HG02852 (cell line): ENCODE measurements at regions not wholly inside any gene's neighbourhood (a gene's known extent, or its start where the extent isn't known, plus 50 kb on each side); places are given as distances from the start of the nearest gene placed in this dataset.
"Not testable (repeated sequence)": the region's sequence is repeated elsewhere in the genome, so short reads cannot be mapped to it uniquely, and the experiment has no call there.

ENCODE experiments used
- ATAC-seq: cut with Tn5 transposase; IDR thresholded peaks from one replicate; pipeline ENCODE4 v1.9.1; 2021; ENCODE audit warnings: mild to moderate bottlenecking, moderate library complexity; ENCODE audit not compliant: unreplicated experiment

DNA sequence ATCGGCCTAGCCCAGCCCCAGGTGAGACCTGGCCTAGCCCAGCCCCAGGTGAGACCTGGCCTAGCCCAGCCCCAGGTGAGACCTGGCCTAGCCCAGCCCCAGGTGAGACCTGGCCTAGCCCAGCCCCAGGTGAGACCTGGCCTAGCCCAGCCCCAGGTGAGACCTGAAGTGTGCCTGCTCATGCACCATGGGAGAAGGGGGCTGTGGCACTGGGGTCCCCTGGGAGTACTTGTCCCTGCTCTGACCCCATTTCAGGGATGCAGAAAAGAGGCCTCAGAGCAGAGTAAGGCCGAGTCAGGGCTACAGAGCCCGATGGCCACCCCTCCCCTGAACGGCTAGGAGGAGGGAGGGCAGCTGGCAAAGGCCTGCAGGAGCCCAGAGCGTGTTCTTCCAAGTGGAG lies 129.6 kb downstream of the CRYBB2 start:
- ATAC-seq, result not testable (repeated sequence)

DNA sequence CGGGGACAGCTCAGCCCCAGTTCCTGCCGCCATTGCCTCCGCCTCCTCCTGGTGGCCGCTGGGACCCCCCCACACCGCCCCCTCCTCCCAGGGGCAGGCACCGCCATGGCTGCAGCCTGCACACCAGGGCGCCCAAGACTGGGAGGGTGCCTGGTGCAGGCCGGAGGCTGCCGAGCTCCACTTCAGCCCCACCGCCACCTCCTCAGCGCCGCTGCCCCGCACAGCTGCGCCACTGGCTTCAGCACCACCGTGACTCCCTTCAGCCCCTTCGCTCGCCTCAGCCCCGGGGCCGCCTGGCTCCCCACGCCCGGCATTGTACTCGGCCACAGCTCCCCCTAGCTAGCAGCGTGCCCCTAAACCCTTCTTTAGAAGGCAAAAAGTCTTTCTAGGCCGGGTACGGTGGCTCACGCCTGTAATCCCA lies 131.1 kb downstream of the CRYBB2 start:
- ATAC-seq, result no peak

DNA sequence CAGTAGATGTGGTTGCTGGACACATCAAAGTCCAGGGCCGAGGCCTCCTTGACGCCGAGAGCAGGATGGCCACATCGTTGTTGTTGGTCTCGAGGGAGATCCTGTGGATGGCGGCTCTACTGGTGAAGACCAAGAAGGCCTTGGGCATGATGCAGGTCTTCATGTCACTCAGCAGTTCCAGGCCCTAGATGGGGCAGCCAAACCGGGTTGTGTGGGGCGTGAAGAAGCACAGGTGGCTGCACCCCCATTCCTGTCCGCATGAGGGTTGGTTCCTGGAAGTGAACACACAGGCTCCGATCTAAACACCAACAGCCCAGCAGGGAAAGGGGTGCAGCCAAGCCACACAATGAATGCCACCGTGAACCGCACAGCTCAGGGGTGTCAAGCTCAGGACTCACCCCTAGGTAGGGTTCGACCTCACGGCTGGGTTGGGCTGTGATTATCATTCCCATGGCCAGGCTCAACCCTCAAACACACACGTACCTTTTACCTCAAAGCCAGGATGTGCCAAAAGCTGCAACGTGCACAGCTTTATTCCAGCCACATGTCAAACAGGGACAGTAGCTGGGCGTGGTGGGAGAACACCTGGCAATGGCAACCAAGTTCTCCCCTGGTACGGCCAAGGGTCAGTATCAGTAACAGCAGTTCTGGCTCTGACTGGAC lies 132.3 kb downstream of the CRYBB2 start:
- ATAC-seq, result no peak

DNA sequence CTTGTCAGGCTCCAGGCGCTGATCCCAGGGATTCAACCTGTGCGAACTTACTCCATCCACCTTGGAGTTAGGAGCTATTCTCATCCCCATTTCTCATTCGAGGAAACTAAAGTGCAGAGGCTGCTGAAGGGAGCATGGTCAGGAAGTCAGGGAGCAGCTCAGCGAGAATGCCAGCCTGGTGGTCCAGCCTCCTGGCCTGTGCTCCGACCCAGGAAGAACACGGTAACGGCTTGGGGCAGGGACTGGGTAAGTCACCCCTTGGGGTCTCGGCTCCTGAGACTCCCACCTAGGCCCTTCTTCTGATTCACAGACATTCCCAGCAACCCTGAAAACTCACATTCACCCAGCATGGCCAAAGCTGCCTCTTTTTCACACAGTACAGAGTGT lies 132.8 kb downstream of the CRYBB2 start:
- no peak for ATAC-seq

DNA sequence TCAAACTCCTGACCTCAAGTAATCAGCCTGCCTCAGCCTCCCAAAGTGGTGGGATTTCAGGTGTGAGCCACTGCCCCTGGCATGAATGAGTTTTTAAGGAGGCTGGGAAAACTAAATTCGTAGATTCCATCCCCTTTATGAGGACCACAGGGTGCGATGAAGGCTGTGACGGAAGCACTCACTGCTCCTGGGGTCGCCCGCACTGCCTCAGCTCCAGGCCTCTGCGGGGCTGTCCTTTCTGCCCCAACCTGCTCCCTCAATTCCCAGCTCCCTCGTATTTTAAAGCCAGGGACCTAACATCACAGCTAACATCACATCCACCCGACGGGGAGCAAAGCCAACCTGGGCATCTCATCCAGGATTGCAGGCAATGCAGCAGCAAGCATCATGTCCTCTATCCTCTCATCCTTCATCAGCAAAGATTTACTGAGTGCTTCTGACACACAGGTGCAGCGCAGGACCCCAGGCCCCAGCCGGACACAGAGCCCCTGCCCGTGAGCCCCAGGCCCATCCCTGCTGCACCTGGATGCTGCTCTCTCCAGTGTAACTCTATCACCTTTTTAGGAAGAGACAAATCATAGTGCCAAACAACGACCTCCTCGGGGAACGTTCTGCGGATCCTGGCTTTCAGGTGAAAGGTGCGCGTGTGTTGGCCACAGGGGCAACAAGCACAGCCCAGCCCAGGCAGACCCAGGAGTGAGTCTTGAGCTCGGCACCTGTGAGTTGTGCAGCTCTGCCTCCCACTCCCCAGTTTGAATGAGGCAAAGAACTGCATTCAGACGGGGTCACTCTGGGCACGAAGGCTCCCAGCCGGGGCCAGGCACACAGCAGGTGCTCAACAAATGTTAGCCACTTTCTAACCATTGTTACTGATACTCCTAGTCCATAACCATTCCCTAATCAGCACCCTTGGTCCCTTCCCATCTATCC lies 134.3 kb downstream of the CRYBB2 start:
- no peak for ATAC-seq

DNA sequence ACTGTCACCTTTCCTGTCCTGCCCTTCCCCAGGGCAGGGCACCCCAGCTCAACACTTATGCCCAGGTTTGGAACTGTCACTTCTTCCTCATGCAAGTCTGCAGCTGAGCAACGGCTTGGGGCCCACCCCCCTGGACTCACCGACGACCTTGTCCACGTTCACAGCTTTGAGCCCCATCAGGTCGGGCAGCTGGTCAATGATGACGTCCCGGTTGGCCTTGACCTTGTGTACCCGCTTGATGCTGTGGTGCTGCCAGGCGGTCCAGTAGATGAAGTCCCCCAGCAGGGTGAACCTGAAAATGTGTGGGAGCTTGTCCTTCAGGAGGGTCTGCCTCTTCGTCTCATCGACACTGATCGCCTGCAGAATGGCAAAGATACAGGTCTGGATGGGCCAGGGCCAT lies 135.0 kb downstream of the CRYBB2 start:
- no peak for ATAC-seq

DNA sequence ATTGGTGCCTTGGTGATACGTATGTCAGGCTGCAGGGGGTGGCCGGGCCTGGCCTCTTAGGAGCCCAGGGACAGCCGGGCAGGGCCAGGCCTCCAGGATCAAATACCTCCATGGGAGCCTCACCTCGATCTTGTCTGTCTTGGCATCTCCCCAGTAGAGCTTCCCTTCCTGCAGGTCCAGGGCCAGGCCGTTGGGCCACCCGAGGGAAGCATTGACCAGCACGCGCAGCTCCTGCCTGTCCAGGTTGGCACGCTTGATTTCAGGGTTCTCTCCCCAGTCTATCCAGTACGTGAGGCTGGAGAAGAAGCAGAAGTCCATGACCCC lies 137.7 kb downstream of the CRYBB2 start:
- ATAC-seq, result no peak

DNA sequence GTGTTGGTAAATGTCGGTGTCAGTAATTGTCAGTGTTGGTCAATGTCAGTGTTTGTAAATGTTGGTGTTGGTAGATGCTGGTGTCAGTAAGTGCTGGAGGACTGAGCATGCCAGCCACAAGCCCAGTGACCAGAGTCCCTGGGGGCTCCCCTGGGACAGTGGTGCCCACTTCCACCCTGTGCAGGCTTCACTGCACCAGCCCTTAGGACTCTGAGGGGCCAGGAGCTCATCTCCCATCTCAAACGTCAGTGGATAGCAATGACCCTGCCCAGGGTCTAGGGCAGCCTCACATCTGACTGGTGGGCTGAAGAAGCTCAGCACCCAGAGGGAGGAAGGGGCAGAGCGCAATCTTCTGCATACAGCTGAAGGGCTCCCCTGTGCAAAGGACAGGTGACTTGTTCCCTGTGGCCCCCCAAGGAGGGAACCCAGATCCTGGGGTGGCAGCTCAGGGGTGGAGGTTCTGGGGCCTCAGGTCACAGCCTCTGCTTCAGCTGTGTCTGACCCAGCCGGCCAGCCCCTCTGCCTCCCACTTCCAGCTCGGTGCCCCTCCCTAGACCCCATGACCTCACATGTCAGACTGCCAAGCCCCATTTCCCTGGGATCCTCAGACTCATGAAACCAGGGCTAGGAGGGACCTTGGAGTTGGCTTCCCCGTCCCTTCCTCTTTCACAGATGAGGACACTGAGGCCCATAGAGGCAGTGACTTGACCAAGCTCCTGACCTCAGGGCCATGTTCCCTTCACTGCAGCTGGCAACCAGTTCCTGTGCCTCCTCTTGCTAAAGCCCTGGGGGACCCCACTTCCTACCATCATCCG lies 138.4 kb downstream of the CRYBB2 start:
- ATAC-seq, result no peak

DNA sequence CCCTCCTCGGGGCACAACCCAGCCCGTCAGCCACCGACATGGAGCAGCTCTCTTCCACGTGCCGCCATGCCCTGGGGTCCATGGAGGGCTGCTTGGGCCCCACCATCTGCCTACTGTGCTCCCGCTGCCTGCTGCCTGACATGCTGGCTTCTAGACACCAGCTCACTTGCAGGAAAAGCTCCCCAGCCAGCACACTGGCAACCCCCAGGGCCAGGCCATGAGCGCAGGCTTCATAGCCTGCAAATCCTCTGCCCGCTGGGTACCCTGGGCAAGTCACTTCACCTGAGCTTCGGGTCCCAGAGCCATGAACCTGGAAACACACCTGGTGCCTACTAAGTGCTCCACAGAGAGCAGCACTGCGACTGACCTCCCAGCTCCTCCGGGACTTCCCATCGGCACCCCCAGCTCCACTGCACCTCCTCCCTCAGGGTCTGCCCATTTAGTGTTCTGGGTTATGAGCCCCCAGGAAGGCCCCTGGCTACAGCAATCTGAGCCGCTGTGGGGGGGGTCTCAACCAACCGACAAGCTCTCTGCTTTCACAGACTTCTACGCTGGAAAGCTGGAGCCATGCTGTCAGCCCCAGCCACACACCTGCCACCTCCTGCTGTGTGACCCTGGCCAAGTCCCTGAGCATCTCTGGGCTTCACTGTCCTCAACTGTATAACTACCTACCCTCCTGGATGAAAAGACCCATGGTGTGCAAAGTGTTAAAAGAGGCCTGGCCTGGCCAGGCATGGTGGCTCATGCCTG lies 139.2 kb downstream of the CRYBB2 start:
- ATAC-seq, result no peak

DNA sequence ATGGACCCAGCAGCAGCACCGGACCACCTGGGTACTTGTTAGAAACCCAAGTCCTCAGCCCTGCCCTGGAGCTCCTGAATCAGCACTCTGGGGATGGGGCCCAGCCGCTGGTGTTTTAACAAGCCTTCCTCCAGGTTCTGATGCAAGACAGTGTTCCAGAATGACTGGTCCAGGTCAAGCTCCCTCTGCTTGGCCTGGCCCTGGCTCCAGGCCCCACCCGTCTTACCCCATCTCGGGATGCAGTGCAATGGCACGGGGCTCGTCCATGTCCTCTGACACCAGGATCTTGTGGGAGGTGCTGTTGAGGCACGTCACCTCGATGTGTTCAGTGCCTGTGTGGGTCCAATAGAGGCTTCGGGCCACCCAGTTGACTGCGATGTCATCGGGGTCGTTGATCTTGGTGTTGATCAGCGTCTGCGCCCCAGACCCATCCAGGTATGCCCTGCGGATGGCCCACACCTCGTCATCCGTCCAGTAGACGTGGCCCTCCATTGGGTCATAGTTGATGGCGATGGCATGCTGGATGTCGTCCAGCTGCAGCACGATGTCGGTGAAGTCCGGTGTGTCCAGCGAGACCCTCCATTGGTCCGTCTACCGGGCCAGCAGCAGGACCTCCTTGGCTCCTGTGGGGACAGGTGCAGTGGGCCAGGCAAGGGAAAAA lies 140.3 kb downstream of the CRYBB2 start:
- ATAC-seq, result no peak

DNA sequence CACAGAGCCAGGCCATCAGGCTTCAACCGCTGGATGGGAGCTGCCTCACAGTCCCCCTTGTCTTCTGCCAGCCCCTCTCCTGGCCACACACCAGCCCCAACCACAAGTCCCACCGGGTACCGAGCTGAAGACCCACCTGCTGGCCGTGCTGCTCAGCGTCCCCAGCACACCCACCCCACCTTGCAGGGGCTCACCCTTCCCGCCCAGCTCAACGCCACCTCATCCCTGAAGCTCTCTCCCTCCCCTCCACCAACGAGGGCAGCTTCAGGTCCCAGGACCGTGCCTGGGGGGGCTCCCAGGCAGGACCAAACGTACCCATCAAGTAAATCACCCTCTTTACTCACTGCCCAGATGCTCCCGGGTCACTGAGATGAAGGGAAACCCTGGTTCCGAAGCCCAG lies 141.0 kb downstream of the CRYBB2 start:
- no peak for ATAC-seq

DNA sequence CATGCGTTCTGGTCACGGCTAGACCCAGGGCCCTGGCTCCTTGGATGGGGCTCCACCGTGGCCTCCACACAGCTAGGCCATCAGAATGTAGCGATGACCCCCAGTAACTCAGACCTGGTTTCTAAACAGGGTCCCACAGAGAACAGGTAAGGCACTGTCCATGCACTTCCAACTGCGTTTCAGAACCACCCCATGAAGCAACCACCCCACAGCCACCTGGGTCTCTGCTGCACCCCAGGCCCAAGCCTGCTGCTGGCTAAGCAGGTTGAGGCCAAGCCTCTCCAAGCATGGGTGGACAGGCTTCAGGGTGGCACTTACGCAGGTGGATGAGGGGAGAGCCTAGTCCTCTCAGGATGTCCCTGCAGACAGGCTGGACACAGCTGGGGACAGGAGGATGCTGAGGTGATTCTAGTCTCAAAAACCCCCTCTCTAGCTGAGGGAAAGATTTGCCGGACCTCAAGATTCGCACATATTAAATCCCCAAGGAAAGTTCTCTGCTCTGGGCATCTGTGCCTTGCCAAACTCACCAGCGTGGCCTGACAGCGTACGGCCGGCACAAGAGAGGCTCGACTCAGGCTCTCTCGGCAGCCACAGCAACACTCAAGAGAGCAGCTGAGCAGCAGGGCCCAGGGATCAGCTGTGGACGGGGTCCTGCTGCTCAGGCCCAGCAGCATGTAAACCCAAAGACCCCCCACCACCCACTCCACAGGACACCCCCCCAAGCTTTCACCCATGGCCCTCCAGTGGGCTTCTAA lies 141.6 kb downstream of the CRYBB2 start:
- no peak for ATAC-seq

DNA sequence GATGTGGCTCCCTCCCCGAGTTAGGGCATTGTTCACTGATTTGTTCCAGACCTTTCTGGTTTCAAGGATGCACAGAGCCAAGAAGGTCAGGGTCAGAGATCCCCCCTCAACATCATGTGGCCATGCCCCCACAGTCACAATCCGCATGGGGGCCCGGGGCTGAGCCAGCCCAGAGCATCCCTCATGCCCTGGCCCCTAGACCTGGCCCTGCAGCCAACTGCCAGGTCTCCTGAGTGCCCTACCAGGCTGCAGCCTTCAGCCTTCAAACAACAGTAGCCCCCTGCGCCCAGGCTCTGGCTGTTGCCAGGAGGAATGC lies 142.4 kb downstream of the CRYBB2 start:
- no peak for ATAC-seq

DNA sequence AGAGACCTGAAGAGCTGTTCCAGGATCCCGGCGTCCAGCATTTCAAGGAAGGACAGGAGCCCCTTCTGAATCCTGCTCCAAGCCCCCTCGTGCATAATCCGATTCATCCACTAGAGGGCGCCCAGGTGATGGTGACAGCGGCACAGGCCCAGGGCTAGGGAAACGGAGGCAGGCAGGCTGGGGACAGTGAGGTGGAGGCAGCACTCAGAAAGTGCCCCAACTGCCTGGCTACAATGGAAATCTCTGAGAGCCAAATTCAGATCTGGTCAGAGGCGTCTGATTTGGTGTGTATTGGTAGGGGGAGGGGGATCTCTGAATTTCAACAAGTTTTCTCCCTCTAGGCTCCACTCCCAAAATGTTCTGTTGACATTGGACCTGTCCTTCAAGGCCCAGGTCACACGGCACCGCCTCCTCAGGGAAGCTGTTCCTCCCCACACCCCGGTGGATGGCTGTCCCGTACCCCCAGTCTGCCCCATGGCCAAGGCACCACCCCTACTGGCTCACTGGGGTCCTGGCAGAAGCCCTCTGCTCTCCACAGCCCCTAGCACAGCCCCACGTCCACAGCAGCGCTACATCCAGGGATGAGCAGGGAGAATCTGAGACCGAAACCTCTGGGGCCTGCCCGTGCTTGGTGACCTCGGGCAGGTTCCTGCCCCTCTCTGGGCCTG lies 142.9 kb downstream of the CRYBB2 start:
- no peak for ATAC-seq

DNA sequence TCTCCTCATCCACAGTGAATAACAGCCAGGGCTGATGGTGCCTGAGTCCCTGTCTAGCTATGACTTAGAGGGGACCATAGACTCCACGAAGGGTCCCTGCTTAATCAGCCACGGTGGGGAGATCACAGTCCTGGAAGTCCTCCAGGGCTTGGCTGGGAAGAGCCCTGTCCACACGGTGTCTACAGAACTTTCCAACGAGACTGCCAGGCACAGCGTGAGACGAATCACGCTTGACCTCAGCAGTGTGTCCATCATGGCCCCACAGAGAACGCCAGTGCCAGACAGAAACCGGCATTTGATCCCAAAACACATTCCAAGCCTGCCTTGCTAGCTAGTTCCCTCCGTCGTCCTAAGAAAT lies 143.4 kb downstream of the CRYBB2 start:
- ATAC-seq, result no peak

DNA sequence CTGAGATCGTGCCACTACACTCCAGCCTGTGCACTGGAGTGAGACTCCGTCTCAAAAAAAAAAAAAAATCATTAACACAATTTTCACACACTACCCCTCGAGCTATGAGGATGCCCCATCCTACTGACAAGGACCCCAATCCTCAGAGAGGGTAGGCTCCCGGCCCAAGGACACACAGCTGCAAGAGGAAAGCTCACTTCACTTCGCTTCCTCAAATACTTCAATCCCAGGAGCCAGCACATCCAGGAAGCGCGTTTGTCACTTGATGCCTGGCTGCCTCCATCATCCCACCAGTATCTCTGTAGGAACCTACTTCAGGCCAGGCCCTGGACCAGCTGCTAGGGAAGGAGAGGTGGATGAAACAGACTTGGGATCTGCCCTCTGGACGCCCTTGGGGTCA lies 144.0 kb downstream of the CRYBB2 start:
- ATAC-seq, result no peak

DNA sequence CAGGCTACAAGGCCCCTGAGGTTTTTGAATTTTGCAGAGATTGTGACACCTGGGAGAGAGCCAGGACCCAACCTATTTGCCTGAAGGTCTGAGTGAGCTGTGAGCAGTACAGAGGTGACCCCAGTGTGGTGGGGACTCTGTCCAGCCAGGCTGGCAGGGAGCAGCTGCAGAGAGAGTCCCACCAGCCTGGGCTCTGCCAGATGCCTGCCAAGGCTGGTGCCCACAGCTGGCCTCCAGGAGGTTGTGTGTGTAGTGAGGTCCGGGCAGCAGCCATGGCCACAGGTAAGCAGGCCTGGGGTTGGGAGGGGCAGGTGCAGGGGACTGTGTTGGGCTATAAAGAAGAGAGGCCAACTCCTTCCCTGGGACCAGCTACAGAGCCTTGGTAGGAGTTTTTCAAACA lies 144.8 kb downstream of the CRYBB2 start:
- no peak for ATAC-seq

DNA sequence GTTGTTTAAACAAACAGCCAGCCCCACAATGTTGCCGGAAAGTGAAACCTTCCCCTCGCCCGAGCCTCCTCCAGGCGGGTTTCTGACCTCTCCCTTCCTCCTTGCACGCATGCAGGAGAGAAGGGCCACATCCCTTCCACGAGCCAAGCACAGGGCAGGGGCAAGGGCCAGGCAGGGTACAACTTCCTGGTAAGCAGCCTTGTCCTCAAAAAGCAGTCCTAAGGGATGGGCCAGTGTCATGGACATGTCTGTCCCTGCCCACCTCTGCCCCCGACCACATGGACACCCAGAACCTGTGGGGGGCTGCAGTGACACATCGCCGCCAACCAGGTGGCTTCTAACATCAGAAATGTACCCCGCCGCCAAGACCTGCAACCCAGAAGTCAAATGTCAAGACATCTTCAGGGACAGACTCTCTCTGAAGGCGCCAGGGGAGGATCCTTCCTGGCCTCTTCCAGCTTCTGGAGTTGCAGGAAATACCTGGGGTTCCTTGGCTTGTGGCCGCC lies 145.3 kb downstream of the CRYBB2 start:
- no peak for ATAC-seq
